GM12891 (cell line): ENCODE measurements at regions not wholly inside any gene's neighbourhood (a gene's known extent, or its start where the extent isn't known, plus 50 kb on each side); places are given as distances from the start of the nearest gene placed in this dataset.
"Not testable (repeated sequence)": the region's sequence is repeated elsewhere in the genome, so short reads cannot be mapped to it uniquely, and the experiment has no call there.

Source experiments
- DNase-seq: peaks from one replicate; pipeline ENCODE4 v3.0.0; 2011; ENCODE audit warnings: low spot score; ENCODE audit not compliant: insufficient read length
- FAIRE-seq: peaks from 2 replicates; lab custom pipeline; 2011; peaks lifted over from hg19 to GRCh38; lab: Jason Lieb, UNC
- PAX5 ChIP-seq: IDR thresholded peaks from 2 replicates; pipeline ENCODE4 v1.6.1; 2011; ENCODE audit warnings: low read length, moderate library complexity, mild to moderate bottlenecking; ENCODE audit not compliant: insufficient read depth, severe bottlenecking
- POLR2A ChIP-seq: IDR thresholded peaks from 2 replicates; pipeline ENCODE4 v1.6.1; 2011; ENCODE audit warnings: low read depth, low read length, control low read depth
- POLR2AphosphoS5 ChIP-seq: IDR thresholded peaks from 2 replicates; pipeline ENCODE4 v1.6.1; 2011; ENCODE audit warnings: low read depth, low read length, control low read depth
- POU2F2 ChIP-seq: IDR thresholded peaks from 2 replicates; pipeline ENCODE4 v1.6.1; 2011; ENCODE audit warnings: low read depth, mild to moderate bottlenecking, control low read depth, low read length, moderate library complexity
- SPI1 ChIP-seq: IDR thresholded peaks from 2 replicates; pipeline ENCODE4 v1.6.1; 2011; ENCODE audit warnings: low read depth, low read length, control low read depth
- TAF1 ChIP-seq: IDR thresholded peaks from 2 replicates; pipeline ENCODE4 v1.6.1; 2011; ENCODE audit warnings: low read depth, low read length, control low read depth

GRCh38 chr4:13678186-13678924, 50.8 kb upstream of the BOD1L1 start:
- TF ChIP-seq SPI1, result no peak
- no peak for TF ChIP-seq PAX5
- TF ChIP-seq POLR2AphosphoS5, result no peak
- TF ChIP-seq TAF1, result no peak
- TF ChIP-seq POLR2A, result no peak
- no peak for TF ChIP-seq POU2F2
- FAIRE-seq (no peak), DNase-seq (no peak)

GRCh38 chr4:13681570-13681969, 54.0 kb upstream of the BOD1L1 start:
- FAIRE-seq (no peak), DNase-seq (no peak)
- TF ChIP-seq POLR2A, result no peak

GRCh38 chr4:13694256-13694655, 66.7 kb upstream of the BOD1L1 start:
- DNase-seq (no peak), FAIRE-seq (no peak)
- TF ChIP-seq POU2F2 (no peak), POLR2AphosphoS5 (no peak), PAX5 (no peak), SPI1 (no peak), POLR2A (no peak), TAF1 (no peak)

DNA sequence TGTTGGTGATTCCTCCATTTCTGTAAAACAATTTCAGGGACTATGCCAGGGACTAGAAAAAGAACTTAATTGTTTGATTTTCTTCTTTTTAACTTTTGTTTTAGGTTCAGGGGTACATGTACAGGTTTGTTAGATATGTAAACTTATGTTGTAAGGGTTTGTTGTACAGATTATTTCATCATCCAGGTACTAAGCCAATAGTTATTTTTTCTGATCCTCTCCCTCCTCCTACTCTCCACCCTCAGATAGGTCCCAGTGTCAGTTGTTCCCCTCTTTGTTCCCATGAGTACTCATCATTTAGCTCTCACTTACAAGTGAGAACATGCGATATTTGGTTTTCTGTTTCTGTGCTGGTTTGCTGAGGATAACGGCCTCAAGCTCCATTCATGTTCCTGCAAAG, 70.8 kb upstream of the BOD1L1 start:
- FAIRE-seq, result no peak
- TF ChIP-seq POLR2AphosphoS5 (no peak), POU2F2 (no peak), PAX5 (no peak), SPI1 (no peak), POLR2A (no peak), TAF1 (no peak)
- DNase-seq, result no peak

GRCh38 chr4:13700021-13700857, 72.7 kb upstream of the BOD1L1 start:
- FAIRE-seq (no peak), DNase-seq (no peak)
- TF ChIP-seq POLR2AphosphoS5, result no peak
- no peak for TF ChIP-seq TAF1

GRCh38 chr4:13700858-13701140, 73.3 kb upstream of the BOD1L1 start:
- not testable (repeated sequence) for DNase-seq, FAIRE-seq

DNA sequence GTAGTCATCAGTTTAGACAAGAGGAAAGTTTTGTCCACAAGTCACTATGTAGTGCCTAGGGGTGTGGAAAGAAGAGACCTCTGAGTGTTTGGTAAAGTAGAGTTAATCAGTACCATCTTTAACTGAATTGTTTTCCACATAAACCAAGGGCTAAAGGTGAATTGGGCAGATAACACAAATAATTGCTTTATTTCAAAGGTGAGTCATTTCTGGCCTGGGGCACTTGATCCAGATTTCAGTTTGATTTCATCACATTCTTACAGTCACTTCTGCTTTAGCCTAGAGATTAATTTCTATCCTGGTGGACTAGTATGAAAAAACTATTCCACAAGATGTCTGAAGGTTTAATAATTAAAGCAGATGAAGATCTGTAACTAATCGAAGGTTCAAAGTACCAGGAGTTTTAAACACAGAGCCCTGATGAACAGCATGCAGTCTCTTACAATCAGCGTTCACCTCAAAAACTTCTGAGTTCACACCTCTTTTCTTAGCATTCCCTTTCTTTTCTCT, 74.5 kb upstream of the BOD1L1 start:
- DNase-seq, result no peak
- no peak for FAIRE-seq
- TF ChIP-seq TAF1, result no peak
- no peak for TF ChIP-seq POLR2AphosphoS5
- TF ChIP-seq SPI1, result no peak
- no peak for TF ChIP-seq POLR2A
- no peak for TF ChIP-seq POU2F2
- TF ChIP-seq PAX5, result no peak

DNA sequence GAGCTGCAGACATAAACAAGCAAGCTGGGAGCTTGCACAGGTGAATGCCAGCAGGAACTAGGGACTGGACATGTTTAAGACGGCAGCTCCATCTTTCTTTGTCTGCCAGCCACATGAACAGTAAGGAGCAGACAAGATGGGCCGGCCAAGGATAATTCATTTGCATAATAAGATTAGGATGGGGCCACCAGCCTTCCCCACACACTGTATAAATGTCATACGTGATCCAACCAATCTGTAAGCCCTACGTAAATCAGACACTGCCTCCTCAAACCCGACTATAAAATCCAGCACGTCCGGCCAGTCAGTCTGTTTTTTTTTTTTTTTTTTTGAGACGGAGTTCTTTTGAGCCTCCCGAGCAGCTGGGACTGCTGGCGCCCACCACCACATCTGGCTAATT, 75.6 kb upstream of the BOD1L1 start:
- no peak for TF ChIP-seq TAF1
- no peak for TF ChIP-seq PAX5
- no peak for TF ChIP-seq POU2F2
- TF ChIP-seq SPI1, result no peak
- TF ChIP-seq POLR2A, result no peak
- no peak for TF ChIP-seq POLR2AphosphoS5
- no peak for FAIRE-seq
- no peak for DNase-seq

GRCh38 chr4:13704035-13704434, 76.5 kb upstream of the BOD1L1 start:
- no peak for TF ChIP-seq PAX5
- no peak for DNase-seq
- no peak for FAIRE-seq

DNA sequence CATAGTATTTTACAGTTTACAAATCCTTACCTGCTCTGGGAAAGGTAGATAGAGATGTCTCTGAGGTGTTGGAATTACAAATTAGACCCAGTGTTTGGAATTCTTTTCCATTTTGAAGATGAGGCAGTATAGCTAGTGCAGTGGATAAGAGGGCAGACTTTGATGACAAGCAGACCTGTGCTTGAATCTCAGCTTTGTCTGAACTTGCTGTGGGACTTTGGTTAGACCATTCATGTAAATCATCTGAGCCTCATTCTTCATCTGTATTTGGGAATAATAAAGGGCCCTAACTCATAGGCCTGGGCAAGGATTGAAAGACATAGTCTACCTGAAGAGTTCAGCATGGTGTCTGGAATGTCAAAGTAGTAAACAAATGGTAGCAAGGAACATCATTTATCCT, 77.2 kb upstream of the BOD1L1 start:
- TF ChIP-seq TAF1 (no peak), POLR2AphosphoS5 (no peak), POU2F2 (no peak), POLR2A (no peak), PAX5 (no peak), SPI1 (no peak)
- FAIRE-seq, result no peak

More for the DNA sequence above, 77.2 kb upstream of the BOD1L1 start:
- no peak for DNase-seq
